GM12878 (cell line): ENCODE measurements at regions not wholly inside any gene's neighbourhood (a gene's known extent, or its start where the extent isn't known, plus 50 kb on each side); places are given as distances from the start of the nearest gene placed in this dataset.

Source experiments
- CHD1 ChIP-seq: IDR thresholded peaks from 2 replicates; pipeline ENCODE4 v1.6.1; 2012; ENCODE audit warnings: low read depth, low read length, improper control_type of control experiment
- HDAC2 ChIP-seq: fragments of 200-600 bp; sonication (generic); IDR thresholded peaks from 2 replicates; pipeline ENCODE4 v1.6.1; 2017

DNA sequence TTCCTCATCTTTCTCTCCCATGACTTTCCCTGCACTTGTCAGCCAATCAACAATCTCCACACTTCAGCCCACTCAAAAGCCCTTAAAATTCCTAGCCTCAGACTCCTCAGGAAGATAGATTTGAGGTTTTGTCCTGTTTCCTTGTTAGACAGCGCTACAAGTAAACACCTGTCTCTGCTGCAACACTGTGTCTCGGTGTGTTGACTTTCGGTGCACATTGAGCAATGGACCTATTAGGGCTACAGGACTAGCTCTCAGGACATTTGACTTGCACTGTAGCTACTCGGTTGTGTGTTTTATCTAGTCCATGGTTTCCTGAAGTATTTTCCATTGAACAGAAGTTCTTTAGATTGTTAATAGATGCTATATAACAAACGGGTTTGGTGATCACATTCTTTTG lies 140.9 kb upstream of the XPO1 start:
- no peak for TF ChIP-seq CHD1
- no peak for TF ChIP-seq HDAC2
